GM18519 (cell line): ENCODE measurements at regions not wholly inside any gene's neighbourhood (a gene's known extent, or its start where the extent isn't known, plus 50 kb on each side); places are given as distances from the start of the nearest gene placed in this dataset.
"Not testable (repeated sequence)": the region's sequence is repeated elsewhere in the genome, so short reads cannot be mapped to it uniquely, and the experiment has no call there.

Experiments used
- ATAC-seq: cut with Tn5 transposase; IDR thresholded peaks from one replicate; pipeline ENCODE4 v1.9.1; 2021; ENCODE audit warnings: mild to moderate bottlenecking, moderate library complexity; ENCODE audit not compliant: unreplicated experiment, low FRiP score

- ATAC-seq, result no peak
These were observed 565.4 kb downstream of the RFPL4B start for GRCh38 chr6:112912416-112913101.

GRCh38 chr6:112919744-112920143 is 572.6 kb downstream of the RFPL4B start:
- ATAC-seq, result not testable (repeated sequence)

GRCh38 chr6:112920994-112921393 is 573.9 kb downstream of the RFPL4B start:
- ATAC-seq, result no peak

GRCh38 chr6:112923940-112924587 is 576.9 kb downstream of the RFPL4B start:
- ATAC-seq, result no peak

GRCh38 chr6:112925702-112926101 is 578.6 kb downstream of the RFPL4B start:
- ATAC-seq, result no peak

- ATAC-seq, result no peak
These were observed 580.7 kb downstream of the RFPL4B start for GRCh38 chr6:112927641-112928320.

- no peak for ATAC-seq
These were observed 582.5 kb downstream of the RFPL4B start for GRCh38 chr6:112929641-112930040.

- no peak for ATAC-seq
These were observed 584.7 kb downstream of the RFPL4B start for GRCh38 chr6:112931832-112932231.

GRCh38 chr6:112933947-112934346 is 586.8 kb downstream of the RFPL4B start:
- ATAC-seq, result no peak

- no peak for ATAC-seq
These were observed 587.5 kb downstream of the RFPL4B start for GRCh38 chr6:112934433-112935327.

- ATAC-seq, result no peak
These were observed 588.4 kb downstream of the RFPL4B start for GRCh38 chr6:112935402-112936078.

GRCh38 chr6:112936079-112936472 is 588.9 kb downstream of the RFPL4B start:
- ATAC-seq, result no peak

- no peak for ATAC-seq
These were observed 589.4 kb downstream of the RFPL4B start for GRCh38 chr6:112936504-112936903.

- not testable (repeated sequence) for ATAC-seq
These were observed 590.6 kb downstream of the RFPL4B start for GRCh38 chr6:112937690-112938089.

GRCh38 chr6:112938650-112939049 is 591.5 kb downstream of the RFPL4B start:
- ATAC-seq, result no peak

- ATAC-seq, result no peak
These were observed 592.4 kb downstream of the RFPL4B start for GRCh38 chr6:112939563-112939962.

GRCh38 chr6:112941613-112942012 is 594.5 kb downstream of the RFPL4B start:
- no peak for ATAC-seq

GRCh38 chr6:112946051-112946450 is 598.9 kb downstream of the RFPL4B start:
- no peak for ATAC-seq

- ATAC-seq, result no peak
These were observed 600.4 kb downstream of the RFPL4B start for GRCh38 chr6:112947507-112947906.

- ATAC-seq, result no peak
These were observed 604.7 kb downstream of the RFPL4B start for GRCh38 chr6:112951829-112952228.
